NCI-H1092 treated with DMSO at 0.1 percent for 48 hours (cell line): ENCODE measurements at regions not wholly inside any gene's neighbourhood (a gene's known extent, or its start where the extent isn't known, plus 50 kb on each side); places are given as distances from the start of the nearest gene placed in this dataset.

Experiments used
- DNase-seq: peaks from one replicate; lab custom pipeline; 2025; lab: John Stamatoyannopoulos, UW

DNA sequence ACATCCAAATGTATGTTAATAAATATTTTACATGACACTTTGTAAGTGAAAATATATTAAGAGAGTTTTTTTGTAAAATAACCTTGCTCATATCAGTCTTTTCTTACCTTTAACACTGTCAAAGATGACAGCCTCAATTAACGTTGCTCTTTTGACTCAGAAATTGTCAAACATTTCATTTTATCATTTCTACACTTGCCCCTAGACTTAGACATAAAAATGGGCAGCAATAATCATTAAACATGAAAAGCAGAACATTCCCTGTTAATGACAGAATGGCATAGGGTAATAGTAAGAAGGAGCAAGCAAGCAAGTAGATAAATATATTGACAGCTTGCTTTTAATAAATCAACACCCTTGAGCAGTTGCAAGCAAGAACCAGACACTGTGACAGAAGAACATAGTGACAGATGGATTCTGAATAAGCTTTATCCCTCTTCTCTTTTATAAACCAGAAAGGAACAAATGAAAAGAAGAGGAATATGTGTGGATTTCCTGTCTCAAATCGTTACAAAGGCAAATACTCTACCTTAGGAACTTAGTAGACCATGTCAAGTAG, 796.0 kb upstream of the CHD1 start:
- DNase-seq = no peak

GRCh38 chr5:99721506-99721905, 792.7 kb upstream of the CHD1 start:
- no peak for DNase-seq

- no peak for DNase-seq
Observed at GRCh38 chr5:99715921-99716320, 787.1 kb upstream of the CHD1 start.

- no peak for DNase-seq
Observed at GRCh38 chr5:99706160-99706559, 777.4 kb upstream of the CHD1 start.

DNA sequence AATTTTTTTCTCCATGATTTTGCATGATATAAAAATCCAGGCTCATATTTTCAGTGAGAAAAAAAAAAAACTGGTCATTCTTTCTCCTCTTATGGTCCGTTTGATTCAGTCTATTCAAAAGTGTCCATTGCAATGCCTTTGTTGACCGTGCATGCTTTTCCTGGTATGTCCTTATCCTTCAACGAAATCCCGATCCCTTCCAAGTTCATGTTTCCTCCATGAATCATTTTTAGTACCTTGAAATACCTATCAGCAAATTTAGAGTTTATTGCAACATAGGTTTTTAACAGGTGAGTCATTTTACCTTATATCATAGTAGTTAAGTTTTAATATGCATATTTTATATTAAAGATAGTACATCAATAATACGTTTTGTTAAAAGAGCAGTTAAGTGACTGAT, 773.8 kb upstream of the CHD1 start:
- DNase-seq = no peak

- DNase-seq = no peak
Observed at GRCh38 chr5:99694884-99695283, 766.1 kb upstream of the CHD1 start.

DNA sequence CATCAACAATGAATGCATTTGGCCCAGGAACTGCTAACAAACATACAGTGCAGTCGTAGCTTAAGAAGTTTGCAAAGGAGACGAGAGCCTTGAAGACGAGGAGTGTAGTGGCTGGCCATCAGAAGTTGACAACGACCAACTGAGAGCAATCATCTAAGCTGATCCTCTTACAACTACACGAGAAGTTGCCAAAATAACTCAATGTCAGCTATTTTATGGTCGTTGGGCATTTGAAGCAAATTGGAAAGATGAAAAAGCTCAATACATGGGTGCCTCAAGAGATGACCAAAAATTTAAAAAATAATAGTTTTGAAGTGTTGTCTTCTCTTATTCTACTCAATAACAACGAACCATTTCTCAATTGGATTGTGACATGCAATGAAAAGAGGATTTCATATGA, 757.7 kb upstream of the CHD1 start:
- no peak for DNase-seq

DNA sequence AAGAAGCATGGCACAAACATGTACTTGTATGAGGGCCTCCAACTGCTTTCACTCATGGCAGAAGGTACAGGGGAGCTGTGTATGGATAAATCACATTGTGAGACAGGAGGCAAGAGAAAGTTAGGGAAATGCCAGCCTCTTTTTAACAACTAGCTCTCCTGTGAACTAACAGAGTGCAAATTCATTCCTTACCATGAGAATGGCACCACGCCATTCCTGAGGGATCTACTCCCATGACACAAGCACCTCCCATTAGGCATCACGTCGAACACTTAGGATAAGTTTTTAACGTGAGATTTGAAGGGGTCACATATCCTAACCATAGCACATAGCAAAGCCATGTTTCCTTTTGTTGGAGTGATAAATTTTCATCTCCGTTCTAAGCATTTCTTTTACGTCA, 747.2 kb upstream of the CHD1 start:
- no peak for DNase-seq

DNA sequence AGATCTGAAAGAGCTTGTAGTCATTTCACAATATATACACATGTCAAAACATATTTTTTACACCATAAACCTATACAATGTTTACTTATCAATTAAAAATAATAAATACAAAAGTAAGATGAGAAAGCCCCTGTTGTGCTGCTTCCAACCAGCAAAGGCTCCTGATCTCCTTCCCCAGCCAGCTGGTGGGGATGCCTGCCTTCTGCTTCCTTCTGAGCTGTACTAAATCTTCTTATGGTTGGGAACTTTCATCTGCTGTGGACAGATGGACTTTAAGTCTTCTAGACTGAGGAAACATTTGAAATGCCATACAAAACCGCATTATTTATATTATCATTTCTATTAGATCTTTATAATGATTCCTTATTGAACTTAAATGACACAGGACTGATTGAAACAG, 745.3 kb upstream of the CHD1 start:
- no peak for DNase-seq

DNA sequence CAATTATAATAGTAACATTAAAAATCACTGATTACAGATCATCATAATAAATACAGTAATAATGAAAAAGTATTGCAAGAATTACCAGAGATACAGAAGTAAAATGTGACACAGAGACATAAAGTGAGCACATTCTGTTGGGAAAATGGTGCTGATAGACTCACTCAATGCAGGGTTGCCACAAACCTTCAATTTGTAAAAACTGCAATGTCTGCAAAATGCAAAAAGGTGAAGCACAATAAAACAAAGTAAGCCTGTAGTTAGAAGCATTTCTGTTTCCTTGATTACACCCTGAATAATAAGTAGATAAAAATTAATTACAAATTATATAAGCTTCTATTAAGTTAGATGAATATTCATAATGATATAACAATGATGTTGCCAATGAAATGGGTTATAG, 736.2 kb upstream of the CHD1 start:
- DNase-seq = no peak

GRCh38 chr5:99651298-99651697, 722.5 kb upstream of the CHD1 start:
- DNase-seq = no peak

GRCh38 chr5:99646011-99646647, 717.3 kb upstream of the CHD1 start:
- DNase-seq = no peak

DNA sequence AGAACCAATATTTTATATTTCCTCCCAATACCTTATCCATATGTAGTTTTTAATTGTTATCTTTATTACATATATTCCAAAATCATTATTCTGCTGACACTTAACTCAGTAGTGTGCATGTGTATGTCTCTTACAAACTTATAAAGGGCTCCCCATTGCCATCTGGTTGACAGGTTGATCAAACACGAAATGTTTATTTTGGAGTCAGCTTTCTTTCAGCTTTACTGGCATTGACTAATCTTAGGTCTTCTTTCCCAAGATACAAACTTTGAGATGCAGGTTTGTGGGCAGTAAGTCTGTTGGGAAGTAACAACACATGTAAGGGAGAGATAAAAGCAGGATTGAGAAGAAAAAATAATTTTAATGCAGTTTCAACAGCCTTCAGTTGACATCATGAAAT, 716.0 kb upstream of the CHD1 start:
- DNase-seq = no peak

DNA sequence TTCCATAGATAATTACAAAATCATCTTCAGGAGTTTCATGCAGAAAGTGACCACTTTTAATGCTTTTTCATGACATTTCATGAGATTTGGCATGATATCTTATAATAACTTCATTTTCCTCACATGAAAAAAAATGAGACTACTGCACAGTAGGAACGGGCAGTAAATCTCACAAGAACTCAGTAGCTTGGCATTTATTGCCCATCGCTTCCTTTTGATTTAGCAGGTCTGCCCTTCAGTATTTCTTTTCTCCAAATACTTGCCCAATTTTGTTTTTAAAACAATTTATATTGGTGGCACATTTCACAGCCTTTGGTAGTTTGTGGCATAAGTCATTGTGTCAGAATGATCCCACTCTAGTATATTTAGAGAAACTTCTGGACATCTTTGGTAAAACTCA, 711.8 kb upstream of the CHD1 start:
- DNase-seq = no peak

- no peak for DNase-seq
Observed at GRCh38 chr5:99639905-99640304, 711.1 kb upstream of the CHD1 start.

GRCh38 chr5:99636663-99637062, 707.9 kb upstream of the CHD1 start:
- no peak for DNase-seq

DNA sequence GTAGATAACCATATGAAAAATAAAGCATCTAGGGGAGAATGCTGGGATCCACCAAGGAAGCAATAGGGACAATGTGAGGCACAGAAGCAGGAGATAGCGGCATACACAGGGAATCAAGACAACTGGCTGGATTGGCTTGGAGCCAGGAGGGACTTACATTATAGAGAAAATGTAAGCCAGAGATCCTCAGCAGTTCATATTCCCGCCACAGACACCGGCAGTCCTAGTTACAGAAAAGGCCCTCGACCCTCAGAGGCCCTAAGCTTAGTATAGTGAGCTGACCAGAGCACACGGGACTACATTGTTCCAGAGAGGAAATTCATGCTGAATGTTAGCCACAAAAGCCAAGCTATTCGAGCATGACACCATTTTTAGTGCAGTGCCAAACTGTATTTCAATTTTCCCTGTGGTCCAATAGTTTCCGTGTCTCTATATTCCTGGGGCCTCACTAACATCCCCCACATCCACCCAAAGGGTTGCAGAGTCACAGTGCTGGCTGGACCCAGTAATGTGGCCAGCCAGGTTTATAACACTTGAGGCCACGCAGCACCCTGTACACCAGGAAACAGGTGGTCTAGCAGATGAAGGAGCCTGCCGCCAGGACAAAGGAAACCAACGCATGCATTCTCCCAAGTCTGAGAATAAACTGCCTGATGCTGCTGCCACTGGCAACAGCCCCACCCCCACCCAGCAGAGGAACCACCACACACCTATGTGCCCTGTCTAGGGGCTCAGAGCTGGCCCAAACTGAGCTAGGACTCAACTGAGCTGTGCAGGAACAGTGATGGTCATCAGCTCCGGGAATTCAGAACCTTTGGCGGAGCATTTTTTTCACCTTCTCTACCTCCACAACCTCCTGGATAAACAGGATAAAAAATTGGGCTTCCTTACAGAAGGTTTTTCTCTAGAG, 693.2 kb upstream of the CHD1 start:
- DNase-seq = no peak

GRCh38 chr5:99617335-99617734, 688.5 kb upstream of the CHD1 start:
- DNase-seq = no peak

DNA sequence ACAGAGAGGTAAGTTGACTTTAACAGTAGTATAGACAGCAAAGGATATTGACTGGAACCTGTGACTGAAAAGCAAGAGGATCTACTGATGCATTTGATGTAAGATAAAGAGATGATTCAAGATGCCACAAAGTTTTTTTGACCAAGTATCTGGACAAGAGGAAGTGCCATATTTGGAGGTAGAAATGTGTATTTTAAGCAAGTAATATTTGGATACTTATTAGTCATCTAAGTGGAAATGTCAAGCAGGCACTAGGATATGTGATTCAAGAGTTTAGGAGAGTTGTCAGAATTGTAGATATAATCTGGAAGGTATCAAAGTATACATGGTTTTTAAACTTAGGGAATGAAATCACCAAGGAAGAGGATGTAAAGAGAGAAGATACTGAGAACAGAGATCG, 686.1 kb upstream of the CHD1 start:
- no peak for DNase-seq

GRCh38 chr5:99607124-99607523, 678.3 kb upstream of the CHD1 start:
- no peak for DNase-seq

DNA sequence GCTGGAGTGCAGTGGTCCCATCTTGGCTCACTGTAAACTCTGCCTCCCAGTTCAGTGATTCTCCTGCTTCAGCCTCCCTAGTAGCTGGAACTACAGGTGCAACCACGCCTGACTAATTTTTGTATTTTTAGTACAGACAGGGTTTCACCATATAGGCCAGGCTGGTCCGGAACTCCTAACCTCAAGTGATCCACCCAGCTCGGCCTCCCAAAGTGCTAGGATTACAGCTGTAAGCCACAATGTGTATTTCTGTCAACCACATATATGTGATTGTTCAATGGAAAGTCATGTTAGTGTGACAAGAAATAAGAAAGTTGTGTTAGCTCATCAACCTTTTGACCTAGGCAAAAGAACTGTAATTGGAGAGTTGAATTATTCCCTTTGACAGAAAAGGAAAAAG, 677.1 kb upstream of the CHD1 start:
- DNase-seq = no peak

- DNase-seq = no peak
Observed at GRCh38 chr5:99600952-99601351, 672.1 kb upstream of the CHD1 start.

DNA sequence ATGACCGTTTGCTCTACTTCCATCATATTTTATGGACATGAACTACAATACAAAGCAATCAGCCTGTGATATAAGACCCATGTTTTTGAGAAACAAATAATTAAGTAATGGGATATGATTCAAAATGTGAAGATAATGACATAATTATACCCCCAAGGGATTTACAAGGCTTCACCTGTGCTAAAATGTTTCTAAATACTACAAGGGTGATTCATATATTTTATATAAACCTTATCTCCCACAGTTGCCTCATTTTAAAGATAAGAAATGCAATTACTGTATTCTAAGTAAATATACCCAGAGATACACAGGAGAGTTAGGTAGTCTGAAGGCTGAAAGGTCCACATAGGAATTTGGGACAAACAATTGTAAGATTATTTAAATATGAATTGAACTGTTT, 662.0 kb upstream of the CHD1 start:
- no peak for DNase-seq
